Stimulated activated effector memory CD8-positive, alpha-beta T cell treated with anti-CD3 and anti-CD28 coated beads, Interleukin-12 subunit alpha, Interleukin-12 subunit beta, amount 100 ng/mL, for 72 hours (primary cell): ENCODE measurements at regions not wholly inside any gene's neighbourhood (a gene's known extent, or its start where the extent isn't known, plus 50 kb on each side); places are given as distances from the start of the nearest gene placed in this dataset.
A peak's percentile ranks its signal among the peaks of the same experiment; 100 is the strongest.

Source experiments
- ATAC-seq: fragments of 150-1000 bp; cut with Tn5 transposase; 2 replicates; pipeline ENCODE4 v1.10.0; 2021
- DNase-seq, 2 donors: peaks; one replicate each; pipeline ENCODE4 v3.0.0; 2021 to 2022; ENCODE audit warnings: low spot score in 2 of 2
- H3K27ac Mint-ChIP-seq: one replicate; pipeline ENCODE4 v1.8.0; 2022; ENCODE audit warnings: mild to moderate bottlenecking, mixed read lengths
- H3K36me3 Mint-ChIP-seq: one replicate; pipeline ENCODE4 v1.8.0; 2022; ENCODE audit warnings: mild to moderate bottlenecking, mixed read lengths
- H3K4me1 Mint-ChIP-seq: one replicate; pipeline ENCODE4 v1.8.0; 2022; ENCODE audit warnings: mixed read lengths
- H3K4me3 Mint-ChIP-seq: one replicate; pipeline ENCODE4 v1.8.0; 2022; ENCODE audit warnings: mild to moderate bottlenecking, mixed read lengths
- H3K9me3 Mint-ChIP-seq: one replicate; pipeline ENCODE4 v1.8.0; 2022; ENCODE audit warnings: mixed read lengths

- Mint-ChIP-seq H3K36me3 (no peaks in the 10 kb centered on the region), H3K9me3 (no peaks in the 10 kb centered on the region), H3K27ac (no peak overlapping the region), H3K4me3 (no peak overlapping the region), H3K4me1 (no peaks in the 10 kb centered on the region)
- ATAC-seq (no peak), DNase-seq (no peak)
Observed at GRCh38 chr11:111167666-111168065, 77.9 kb upstream of the POU2AF2 start.

GRCh38 chr11:111166598-111166997 lies 78.9 kb upstream of the POU2AF2 start:
- Mint-ChIP-seq H3K27ac (no peak overlapping the region), H3K4me3 (no peak overlapping the region), H3K4me1 (no peaks in the 10 kb centered on the region), H3K36me3 (no peaks in the 10 kb centered on the region), H3K9me3 (no peaks in the 10 kb centered on the region)
- DNase-seq (no peak), ATAC-seq (no peak)

- H3K27ac Mint-ChIP-seq = no peak overlapping the region
- H3K9me3 Mint-ChIP-seq = no peaks in the 10 kb centered on the region
- H3K4me1 Mint-ChIP-seq = no peaks in the 10 kb centered on the region
- ATAC-seq (no peak), DNase-seq (no peak)
- no peak overlapping the region for H3K4me3 Mint-ChIP-seq
- no peaks in the 10 kb centered on the region for H3K36me3 Mint-ChIP-seq
Observed at GRCh38 chr11:111162305-111162704, 83.2 kb upstream of the POU2AF2 start.

- no peak for DNase-seq
- no peaks in the 10 kb centered on the region for H3K36me3 Mint-ChIP-seq
- H3K4me3 Mint-ChIP-seq = no peak overlapping the region
- H3K27ac Mint-ChIP-seq = no peak overlapping the region
- no peak for ATAC-seq
- H3K4me1 Mint-ChIP-seq = no peaks in the 10 kb centered on the region
- H3K9me3 Mint-ChIP-seq = no peaks in the 10 kb centered on the region
Observed at GRCh38 chr11:111157571-111157970, 88.0 kb upstream of the POU2AF2 start.

- H3K4me1 Mint-ChIP-seq = no peaks in the 10 kb centered on the region
- no peaks in the 10 kb centered on the region for H3K36me3 Mint-ChIP-seq
- no peak overlapping the region for H3K27ac Mint-ChIP-seq
- DNase-seq (no peak), ATAC-seq (no peak)
- H3K4me3 Mint-ChIP-seq = no peak overlapping the region
- no peaks in the 10 kb centered on the region for H3K9me3 Mint-ChIP-seq
Observed at GRCh38 chr11:111155021-111155420, 90.5 kb upstream of the POU2AF2 start.

GRCh38 chr11:111153194-111153593 lies 92.3 kb upstream of the POU2AF2 start:
- no peak overlapping the region for H3K4me3 Mint-ChIP-seq
- DNase-seq (no peak), ATAC-seq (no peak)
- no peaks in the 10 kb centered on the region for H3K4me1 Mint-ChIP-seq
- no peak overlapping the region for H3K27ac Mint-ChIP-seq
- H3K36me3 Mint-ChIP-seq = no peaks in the 10 kb centered on the region
- no peaks in the 10 kb centered on the region for H3K9me3 Mint-ChIP-seq

- no peak overlapping the region for H3K27ac Mint-ChIP-seq
- H3K4me3 Mint-ChIP-seq = no peak overlapping the region
- ATAC-seq (no peak), DNase-seq (no peak)
- no peaks in the 10 kb centered on the region for H3K36me3 Mint-ChIP-seq
- no peaks in the 10 kb centered on the region for H3K9me3 Mint-ChIP-seq
- H3K4me1 Mint-ChIP-seq = no peaks in the 10 kb centered on the region
Observed at GRCh38 chr11:111148953-111149352, 96.6 kb upstream of the POU2AF2 start.

GRCh38 chr11:111148121-111148520 lies 97.4 kb upstream of the POU2AF2 start:
- Mint-ChIP-seq H3K9me3 (no peaks in the 10 kb centered on the region), H3K4me3 (no peak overlapping the region), H3K4me1 (no peaks in the 10 kb centered on the region), H3K27ac (no peak overlapping the region), H3K36me3 (no peaks in the 10 kb centered on the region)
- ATAC-seq = no peak
- DNase-seq = no peak

- Mint-ChIP-seq H3K27ac (no peak overlapping the region), H3K4me1 (no peaks in the 10 kb centered on the region), H3K36me3 (no peaks in the 10 kb centered on the region), H3K9me3 (no peaks in the 10 kb centered on the region), H3K4me3 (no peak overlapping the region)
- ATAC-seq (no peak), DNase-seq (no peak)
Observed at GRCh38 chr11:111137846-111138245, 107.7 kb upstream of the POU2AF2 start.

- H3K9me3 Mint-ChIP-seq = no peaks in the 10 kb centered on the region
- no peaks in the 10 kb centered on the region for H3K36me3 Mint-ChIP-seq
- DNase-seq (no peak), ATAC-seq (no peak)
- H3K27ac Mint-ChIP-seq = no peak overlapping the region
- no peaks in the 10 kb centered on the region for H3K4me1 Mint-ChIP-seq
- H3K4me3 Mint-ChIP-seq = no peak overlapping the region
Observed at GRCh38 chr11:111135778-111136570, 109.6 kb upstream of the POU2AF2 start.

GRCh38 chr11:111135101-111135500 lies 110.4 kb upstream of the POU2AF2 start:
- no peaks in the 10 kb centered on the region for H3K9me3 Mint-ChIP-seq
- no peak for ATAC-seq
- DNase-seq = no peak

GRCh38 chr11:111128076-111128870 lies 117.3 kb upstream of the POU2AF2 start:
- H3K36me3 Mint-ChIP-seq = no peaks in the 10 kb centered on the region
- no peak for DNase-seq
- H3K27ac Mint-ChIP-seq = no peak overlapping the region
- H3K9me3 Mint-ChIP-seq = no peaks in the 10 kb centered on the region
- H3K4me1 Mint-ChIP-seq = no peaks in the 10 kb centered on the region
- no peak overlapping the region for H3K4me3 Mint-ChIP-seq
- no peak for ATAC-seq

More at GRCh38 chr11:111135101-111135500, 110.4 kb upstream of the POU2AF2 start:
- H3K36me3 Mint-ChIP-seq = no peaks in the 10 kb centered on the region
- H3K4me1 Mint-ChIP-seq = no peaks in the 10 kb centered on the region
- no peak overlapping the region for H3K4me3 Mint-ChIP-seq
- H3K27ac Mint-ChIP-seq = no peak overlapping the region

GRCh38 chr11:111124724-111125123 lies 120.8 kb upstream of the POU2AF2 start:
- H3K4me3 Mint-ChIP-seq = no peak overlapping the region
- no peaks in the 10 kb centered on the region for H3K4me1 Mint-ChIP-seq
- H3K27ac Mint-ChIP-seq = no peak overlapping the region
- no peaks in the 10 kb centered on the region for H3K9me3 Mint-ChIP-seq
- H3K36me3 Mint-ChIP-seq = no peaks in the 10 kb centered on the region
- DNase-seq (no peak), ATAC-seq (no peak)

GRCh38 chr11:111123463-111124398 lies 121.8 kb upstream of the POU2AF2 start:
- H3K4me1 Mint-ChIP-seq = no peaks in the 10 kb centered on the region
- H3K4me3 Mint-ChIP-seq = no peak overlapping the region
- ATAC-seq (peak; percentile 36), DNase-seq (no peak)
- no peak overlapping the region for H3K27ac Mint-ChIP-seq
- H3K9me3 Mint-ChIP-seq = no peaks in the 10 kb centered on the region
- H3K36me3 Mint-ChIP-seq = no peaks in the 10 kb centered on the region

- H3K27ac Mint-ChIP-seq = no peak overlapping the region
- H3K4me3 Mint-ChIP-seq = no peak overlapping the region
- ATAC-seq = no peak
- no peaks in the 10 kb centered on the region for H3K4me1 Mint-ChIP-seq
- no peaks in the 10 kb centered on the region for H3K36me3 Mint-ChIP-seq
- no peak for DNase-seq
- H3K9me3 Mint-ChIP-seq = no peaks in the 10 kb centered on the region
Observed at GRCh38 chr11:111120696-111121302, 124.7 kb upstream of the POU2AF2 start.
